HFF-Myc (cell line): ENCODE measurements at regions not wholly inside any gene's neighbourhood (a gene's known extent, or its start where the extent isn't known, plus 50 kb on each side); places are given as distances from the start of the nearest gene placed in this dataset.
"Not testable (repeated sequence)": the region's sequence is repeated elsewhere in the genome, so short reads cannot be mapped to it uniquely, and the experiment has no call there.

ENCODE experiments used
- DNase-seq: peaks from one replicate; pipeline ENCODE4 v3.0.0-alpha.2; 2011; ENCODE audit warnings: low read depth; ENCODE audit errors: extremely low read depth
- H3K4me3 ChIP-seq: replicated peaks from 2 replicates; pipeline ENCODE4 v1.5.1; 2011; ENCODE audit warnings: low read depth, mild to moderate bottlenecking, control low read depth, low read length
- CTCF ChIP-seq: IDR thresholded peaks from 2 replicates; pipeline ENCODE4 v1.5.1; 2012; ENCODE audit warnings: mild to moderate bottlenecking, low read depth, low read length, control low read depth; ENCODE audit errors: missing control alignments

DNA sequence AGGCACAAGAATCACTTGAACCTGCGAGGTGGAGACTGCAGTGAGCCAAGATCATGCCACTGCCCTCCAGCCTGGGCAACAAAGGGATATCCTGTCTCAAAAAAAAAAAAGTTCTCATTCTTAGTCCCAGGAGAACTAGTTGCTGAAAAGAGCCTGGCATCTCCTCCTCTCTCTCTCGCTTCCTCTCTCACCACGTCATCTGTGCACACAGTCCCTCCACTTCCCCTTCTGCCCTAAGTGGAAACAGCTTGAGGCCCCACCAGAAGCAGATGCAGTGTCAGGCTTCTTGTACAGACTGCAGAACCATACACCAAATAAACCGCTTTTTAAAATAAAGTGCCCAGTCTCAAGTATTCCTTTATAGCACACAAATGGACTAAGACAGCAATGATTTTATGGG, 175.3 kb downstream of the NPIPA8 start:
- DNase-seq, H3K4me3 ChIP-seq: not testable (repeated sequence)

DNA sequence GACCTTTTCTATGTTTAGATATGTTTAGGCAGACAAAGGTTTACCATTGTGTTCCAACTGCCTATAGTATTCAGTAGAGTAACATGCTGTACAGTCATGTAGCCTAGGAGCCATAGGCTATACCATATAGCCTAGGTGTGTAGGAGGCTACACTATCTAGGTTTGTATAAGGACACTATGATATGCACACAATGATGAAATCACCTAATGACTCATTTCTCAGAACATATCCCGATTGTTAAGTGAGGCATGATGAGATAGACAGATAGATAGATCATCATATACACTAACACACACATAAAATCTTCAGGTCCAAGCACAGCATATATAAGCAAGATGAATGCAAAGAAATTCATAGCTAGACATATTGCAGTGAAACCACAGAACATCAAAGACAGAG, 177.4 kb downstream of the NPIPA8 start:
- not testable (repeated sequence) for DNase-seq, H3K4me3 ChIP-seq

DNA sequence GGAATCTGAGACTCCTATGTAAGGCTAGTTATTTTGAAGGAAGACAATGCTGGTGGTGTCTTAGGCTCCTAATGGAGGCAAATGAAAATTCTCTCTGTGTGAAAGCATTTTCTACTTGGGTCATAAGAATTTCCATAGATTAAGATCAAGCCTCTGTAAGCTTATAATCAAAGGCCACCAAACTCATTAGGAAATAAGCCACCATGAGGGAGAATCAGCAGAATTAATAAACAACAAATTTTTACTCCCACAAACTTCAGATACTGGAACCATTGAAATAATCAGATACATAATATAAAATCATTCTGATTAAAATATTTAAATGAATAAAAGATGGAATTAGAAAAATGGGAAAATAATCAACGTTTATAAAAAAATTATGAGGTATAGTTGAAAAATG, 178.7 kb downstream of the NPIPA8 start:
- H3K4me3 ChIP-seq, DNase-seq: not testable (repeated sequence)

- DNase-seq = not testable (repeated sequence)
Measured at GRCh38 chr16:18152832-18153231, 183.7 kb downstream of the NPIPA8 start.

DNA sequence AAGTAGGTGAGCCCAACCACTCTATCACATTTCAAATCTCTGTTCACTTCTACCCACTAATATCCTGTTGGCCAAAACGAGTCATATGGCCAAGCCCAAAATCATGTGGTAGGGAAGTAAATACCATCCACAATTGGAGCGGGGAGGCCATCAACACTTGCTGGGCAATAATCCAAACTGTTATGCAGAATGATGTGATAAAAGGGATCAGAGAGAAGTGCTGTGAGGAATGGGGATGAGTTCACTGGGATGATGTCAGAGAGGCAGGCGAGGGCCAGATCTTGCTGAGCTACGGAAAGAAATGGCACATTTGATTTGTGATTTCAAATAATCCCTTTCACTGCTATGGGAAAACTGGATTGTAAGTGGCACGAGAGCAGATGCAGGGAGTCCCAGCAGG, 188.4 kb downstream of the NPIPA8 start:
- not testable (repeated sequence) for DNase-seq, H3K4me3 ChIP-seq

More at GRCh38 chr16:18152832-18153231, 183.7 kb downstream of the NPIPA8 start:
- H3K4me3 ChIP-seq = not testable (repeated sequence)

GRCh38 chr16:18146601-18147142, 189.9 kb downstream of the NPIPA8 start:
- not testable (repeated sequence) for H3K4me3 ChIP-seq, DNase-seq

- DNase-seq, H3K4me3 ChIP-seq: not testable (repeated sequence)
Measured at GRCh38 chr16:18142066-18142465, 194.5 kb downstream of the NPIPA8 start.

- DNase-seq, H3K4me3 ChIP-seq: not testable (repeated sequence)
Measured at GRCh38 chr16:18136288-18136687, 200.2 kb downstream of the NPIPA8 start.

DNA sequence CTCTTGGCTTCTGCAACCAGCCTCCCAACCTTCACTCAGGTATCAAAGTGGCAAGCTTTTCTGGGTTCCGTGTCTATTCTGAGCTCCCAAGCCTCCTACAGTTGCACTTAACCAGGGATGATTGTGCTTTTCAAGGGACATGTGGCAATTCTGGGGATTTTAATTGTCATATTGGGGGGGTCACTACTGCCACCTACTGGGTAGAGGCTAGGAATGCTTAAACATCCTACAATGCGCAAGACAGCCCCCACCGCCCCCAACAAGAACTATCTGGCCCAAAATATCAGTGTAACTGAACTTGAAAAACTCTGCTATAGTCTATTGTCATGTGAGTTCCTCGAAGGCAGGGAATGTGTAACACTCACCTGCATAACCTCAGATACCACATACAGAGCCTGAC, 201.5 kb downstream of the NPIPA8 start:
- DNase-seq, H3K4me3 ChIP-seq: not testable (repeated sequence)

- not testable (repeated sequence) for DNase-seq, H3K4me3 ChIP-seq
- peak; percentile 29 for TF ChIP-seq CTCF
Measured at GRCh38 chr16:18131587-18131986, 204.9 kb downstream of the NPIPA8 start.

GRCh38 chr16:18130478-18131120, 205.9 kb downstream of the NPIPA8 start:
- H3K4me3 ChIP-seq, DNase-seq: not testable (repeated sequence)

- H3K4me3 ChIP-seq, DNase-seq: not testable (repeated sequence)
Measured at GRCh38 chr16:18127033-18127432, 209.5 kb downstream of the NPIPA8 start.

DNA sequence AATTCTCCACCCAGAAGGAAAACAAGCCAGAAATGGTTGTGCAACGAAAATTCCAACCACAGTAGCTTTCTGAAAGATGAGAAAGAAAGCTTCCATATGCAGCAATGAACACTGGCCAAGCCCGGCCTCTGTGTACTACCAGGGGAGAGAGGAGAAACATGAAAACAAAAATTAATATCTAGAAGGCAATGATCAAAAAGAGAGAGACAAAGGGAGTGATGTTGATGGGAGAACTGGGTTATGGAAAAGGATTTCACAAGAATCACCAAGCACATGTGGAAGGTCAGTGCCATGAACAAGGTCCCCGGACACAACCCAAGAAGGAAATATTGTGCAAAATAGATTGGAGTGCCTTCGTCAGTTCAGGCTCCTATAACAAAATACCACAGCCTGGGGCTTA, 217.4 kb downstream of the NPIPA8 start:
- DNase-seq, H3K4me3 ChIP-seq: not testable (repeated sequence)

- DNase-seq, H3K4me3 ChIP-seq: not testable (repeated sequence)
Measured at GRCh38 chr16:18118684-18119083, 217.9 kb downstream of the NPIPA8 start.

DNA sequence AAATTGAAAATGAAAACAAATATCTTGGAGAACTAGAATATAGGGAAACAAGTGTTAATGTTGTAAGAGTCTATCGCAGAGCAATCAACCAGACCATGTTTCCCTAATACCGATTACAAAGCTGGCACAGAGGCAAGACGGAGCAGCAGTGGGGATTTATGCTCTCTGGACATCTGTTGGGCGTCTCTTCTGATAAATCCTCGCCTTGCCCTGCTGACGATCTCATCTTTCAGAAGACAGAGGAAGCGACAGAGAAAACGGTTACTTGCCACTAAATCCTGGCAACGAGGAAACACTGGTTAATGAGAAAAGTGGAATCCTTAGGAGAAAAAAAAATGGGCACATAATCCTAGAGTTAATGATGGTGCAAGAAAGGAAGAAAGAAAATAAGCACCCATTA, 218.5 kb downstream of the NPIPA8 start:
- H3K4me3 ChIP-seq, DNase-seq: not testable (repeated sequence)

DNA sequence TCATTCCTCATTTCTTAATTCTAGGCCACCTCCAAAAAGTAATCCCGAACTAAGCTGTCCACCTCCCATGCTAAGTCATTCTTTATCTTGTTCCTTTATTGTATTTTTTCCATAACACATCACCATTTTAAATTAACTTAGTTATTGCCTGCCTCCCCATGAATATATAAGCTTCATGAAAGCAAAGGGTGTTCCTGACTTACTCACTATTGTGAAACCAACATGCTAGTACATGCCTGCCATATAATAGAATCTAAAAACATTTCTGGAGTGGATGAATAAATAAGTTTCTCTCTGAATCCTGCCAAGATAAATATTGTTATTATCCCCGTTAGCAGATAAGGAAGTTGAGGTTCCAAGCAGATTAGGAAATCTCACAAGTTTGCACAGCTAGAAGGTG, 232.1 kb downstream of the NPIPA8 start:
- not testable (repeated sequence) for H3K4me3 ChIP-seq, DNase-seq

GRCh38 chr16:18101077-18101476, 235.5 kb downstream of the NPIPA8 start:
- not testable (repeated sequence) for DNase-seq, H3K4me3 ChIP-seq

GRCh38 chr16:18092605-18093004, 243.9 kb downstream of the NPIPA8 start:
- not testable (repeated sequence) for DNase-seq, H3K4me3 ChIP-seq
